ENCODE measurements at regions not wholly inside any gene's neighbourhood (a gene's known extent, or its start where the extent isn't known, plus 50 kb on each side); places are given as distances from the start of the nearest gene placed in this dataset.
A peak's percentile ranks its signal among the peaks of the same experiment; 100 is the strongest.

GRCh38 chr1:173400387-173400995, 76.6 kb upstream of the PRDX6 start:
- no peak for DNase-seq (ENCODE audit: low spot score)

- no peak for DNase-seq (ENCODE audit: low spot score)
Measured at GRCh38 chr1:173403996-173404395, 73.1 kb upstream of the PRDX6 start.

GRCh38 chr1:173405281-173405680, 71.9 kb upstream of the PRDX6 start:
- DNase-seq (ENCODE audit: low spot score), result no peak

GRCh38 chr1:173405834-173406233, 71.3 kb upstream of the PRDX6 start:
- no peak for DNase-seq (ENCODE audit: low spot score)

GRCh38 chr1:173406783-173407230, 70.3 kb upstream of the PRDX6 start:
- DNase-seq (ENCODE audit: low spot score), result no peak

GRCh38 chr1:173407846-173408245, 69.3 kb upstream of the PRDX6 start:
- no peak for DNase-seq (ENCODE audit: low spot score)

GRCh38 chr1:173408886-173409285, 68.2 kb upstream of the PRDX6 start:
- no peak for DNase-seq (ENCODE audit: low spot score)

- no peak for DNase-seq (ENCODE audit: low spot score)
Measured at GRCh38 chr1:173409613-173410012, 67.5 kb upstream of the PRDX6 start.

- no peak for DNase-seq (ENCODE audit: low spot score)
Measured at GRCh38 chr1:173410133-173410793, 66.9 kb upstream of the PRDX6 start.

GRCh38 chr1:173410794-173411236, 66.3 kb upstream of the PRDX6 start:
- no peak for DNase-seq (ENCODE audit: low spot score)

GRCh38 chr1:173411835-173412742, 65.0 kb upstream of the PRDX6 start:
- DNase-seq (ENCODE audit: low spot score), result no peak

- DNase-seq (ENCODE audit: low spot score), result no peak
Measured at GRCh38 chr1:173413271-173413707, 63.8 kb upstream of the PRDX6 start.

- no peak for DNase-seq (ENCODE audit: low spot score)
Measured at GRCh38 chr1:173414136-173414535, 63.0 kb upstream of the PRDX6 start.

GRCh38 chr1:173414539-173415226, 62.5 kb upstream of the PRDX6 start:
- DNase-seq (ENCODE audit: low spot score), result no peak

- no peak for DNase-seq (ENCODE audit: low spot score)
Measured at GRCh38 chr1:173415490-173415889, 61.6 kb upstream of the PRDX6 start.

GRCh38 chr1:173415905-173416450, 61.2 kb upstream of the PRDX6 start:
- DNase-seq (ENCODE audit: low spot score), result no peak

GRCh38 chr1:173417563-173417962, 59.6 kb upstream of the PRDX6 start:
- no peak for DNase-seq (ENCODE audit: low spot score)

GRCh38 chr1:173418107-173418985, 58.8 kb upstream of the PRDX6 start:
- no peak for DNase-seq (ENCODE audit: low spot score)

- peak; percentile 97 for DNase-seq (ENCODE audit: low spot score)
Measured at GRCh38 chr1:173420330-173420806, 56.8 kb upstream of the PRDX6 start.

- no peak for DNase-seq (ENCODE audit: low spot score)
Measured at GRCh38 chr1:173421286-173421685, 55.8 kb upstream of the PRDX6 start.

All from HT-29 (cell line).